ENCODE measurements at regions not wholly inside any gene's neighbourhood (a gene's known extent, or its start where the extent isn't known, plus 50 kb on each side); places are given as distances from the start of the nearest gene placed in this dataset.

DNA sequence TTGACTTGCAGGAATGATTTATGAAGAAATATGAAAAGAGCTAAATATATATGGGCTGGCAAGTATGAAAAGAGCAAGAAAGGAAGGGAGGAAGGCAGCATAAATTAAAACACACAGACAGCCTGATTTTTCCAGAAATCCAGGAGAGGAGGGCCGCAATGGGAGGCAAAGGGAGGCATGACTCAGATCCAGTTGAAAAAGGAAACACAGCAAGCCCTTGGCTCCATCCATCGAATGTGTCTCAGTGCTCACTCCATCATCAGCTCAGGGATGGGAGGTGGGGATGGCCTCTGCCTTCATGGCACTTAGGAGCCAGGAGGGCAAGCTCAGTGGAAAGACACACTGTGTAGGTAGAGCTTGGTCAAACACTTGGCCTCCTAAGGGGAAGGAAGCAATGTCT is 75.7 kb upstream of the PDZD8 start:
- H3K36me3 ChIP-seq, result no peaks in the 10 kb centered on the region
- H3K27ac ChIP-seq, result peak overlapping the region; percentile 43
- H3K27me3 ChIP-seq, result no peaks in the 10 kb centered on the region
- no peak for TF ChIP-seq POLR2AphosphoS5 (IDR thresholded peaks at IDR 0.05; ENCODE audit: insufficient read depth in 1 of 2, low read depth in 1 of 2)
- TF ChIP-seq, protein P1, sequence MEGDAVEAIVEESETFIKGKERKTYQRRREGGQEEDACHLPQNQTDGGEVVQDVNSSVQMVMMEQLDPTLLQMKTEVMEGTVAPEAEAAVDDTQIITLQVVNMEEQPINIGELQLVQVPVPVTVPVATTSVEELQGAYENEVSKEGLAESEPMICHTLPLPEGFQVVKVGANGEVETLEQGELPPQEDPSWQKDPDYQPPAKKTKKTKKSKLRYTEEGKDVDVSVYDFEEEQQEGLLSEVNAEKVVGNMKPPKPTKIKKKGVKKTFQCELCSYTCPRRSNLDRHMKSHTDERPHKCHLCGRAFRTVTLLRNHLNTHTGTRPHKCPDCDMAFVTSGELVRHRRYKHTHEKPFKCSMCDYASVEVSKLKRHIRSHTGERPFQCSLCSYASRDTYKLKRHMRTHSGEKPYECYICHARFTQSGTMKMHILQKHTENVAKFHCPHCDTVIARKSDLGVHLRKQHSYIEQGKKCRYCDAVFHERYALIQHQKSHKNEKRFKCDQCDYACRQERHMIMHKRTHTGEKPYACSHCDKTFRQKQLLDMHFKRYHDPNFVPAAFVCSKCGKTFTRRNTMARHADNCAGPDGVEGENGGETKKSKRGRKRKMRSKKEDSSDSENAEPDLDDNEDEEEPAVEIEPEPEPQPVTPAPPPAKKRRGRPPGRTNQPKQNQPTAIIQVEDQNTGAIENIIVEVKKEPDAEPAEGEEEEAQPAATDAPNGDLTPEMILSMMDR (IDR thresholded peaks at IDR 0.05), result no peak
- DNase-seq (ENCODE audit: extremely low spot score in 2 of 2), result no peak
- no peaks in the 10 kb centered on the region for H3K9me3 ChIP-seq
- intact Hi-C loops (cut with DNase I), result no loop called here
- H3K4me3 ChIP-seq, result no peak overlapping the region
- peaks cover 17% of the 10 kb centered on the region for H3K4me1 ChIP-seq

GRCh38 chr10:117449636-117450035 is 74.4 kb upstream of the PDZD8 start:
- no peak for DNase-seq (ENCODE audit: extremely low spot score in 2 of 2)
- TF ChIP-seq POLR2A (IDR thresholded peaks at IDR 0.05), result no peak
- no peak for TF ChIP-seq POLR2AphosphoS5 (IDR thresholded peaks at IDR 0.05; ENCODE audit: insufficient read depth in 1 of 2, low read depth in 1 of 2)
- TF ChIP-seq, protein P1 (IDR thresholded peaks at IDR 0.05), result no peak
- Histone ChIP-seq H3K27ac (peak overlapping the region; percentile 60), H3K36me3 (no peaks in the 10 kb centered on the region), H3K4me1 (peaks cover 9% of the 10 kb centered on the region), H3K4me3 (no peak overlapping the region), H3K27me3 (no peaks in the 10 kb centered on the region), H3K9me3 (no peaks in the 10 kb centered on the region)
- intact Hi-C loops (cut with DNase I), result loop anchor here (2.0 kb wide), 1 partner anchor 27 kb away; no protein-coding TSS in a partner anchor

- Histone ChIP-seq H3K27me3 (no peaks in the 10 kb centered on the region), H3K4me3 (no peak overlapping the region), H3K36me3 (no peaks in the 10 kb centered on the region), H3K9me3 (no peaks in the 10 kb centered on the region), H3K27ac (peak overlapping the region; percentile 60), H3K4me1 (peaks cover 9% of the 10 kb centered on the region)
- intact Hi-C loops (cut with DNase I), result loop anchor here (2.0 kb wide), 1 partner anchor 28 kb away; no protein-coding TSS in a partner anchor
- DNase-seq (ENCODE audit: extremely low spot score in 2 of 2), result no peak
- TF ChIP-seq POLR2AphosphoS5 (IDR thresholded peaks at IDR 0.05; ENCODE audit: insufficient read depth in 1 of 2, low read depth in 1 of 2) (no peak), POLR2A (IDR thresholded peaks at IDR 0.05) (no peak)
- TF ChIP-seq, protein P1 (IDR thresholded peaks at IDR 0.05), result no peak
These were observed 73.6 kb upstream of the PDZD8 start for GRCh38 chr10:117448802-117449201.

GRCh38 chr10:117445992-117446391 is 70.8 kb upstream of the PDZD8 start:
- no peak overlapping the region for H3K4me3 ChIP-seq
- no peak overlapping the region for H3K27ac ChIP-seq
- DNase-seq (ENCODE audit: extremely low spot score in 2 of 2), result no peak
- intact Hi-C loops (cut with DNase I), result no loop called here
- H3K4me1 ChIP-seq, result peaks cover 29% of the 10 kb centered on the region
- TF ChIP-seq, protein P1 (IDR thresholded peaks at IDR 0.05), result no peak
- TF ChIP-seq POLR2A (IDR thresholded peaks at IDR 0.05), result no peak
- no peak for TF ChIP-seq POLR2AphosphoS5 (IDR thresholded peaks at IDR 0.05; ENCODE audit: insufficient read depth in 1 of 2, low read depth in 1 of 2)
- no peaks in the 10 kb centered on the region for H3K9me3 ChIP-seq
- no peaks in the 10 kb centered on the region for H3K36me3 ChIP-seq
- H3K27me3 ChIP-seq, result no peaks in the 10 kb centered on the region

- no peak for DNase-seq (ENCODE audit: extremely low spot score in 2 of 2)
- H3K4me1 ChIP-seq, result peaks cover 34% of the 10 kb centered on the region
- H3K27ac ChIP-seq, result no peak overlapping the region
- no peaks in the 10 kb centered on the region for H3K36me3 ChIP-seq
- intact Hi-C loops (cut with DNase I), result no loop called here
- no peaks in the 10 kb centered on the region for H3K9me3 ChIP-seq
- no peak overlapping the region for H3K4me3 ChIP-seq
- no peaks in the 10 kb centered on the region for H3K27me3 ChIP-seq
- TF ChIP-seq, protein P1 (IDR thresholded peaks at IDR 0.05), result no peak
- TF ChIP-seq POLR2A (IDR thresholded peaks at IDR 0.05) (no peak), POLR2AphosphoS5 (IDR thresholded peaks at IDR 0.05; ENCODE audit: insufficient read depth in 1 of 2, low read depth in 1 of 2) (no peak)
These were observed 69.3 kb upstream of the PDZD8 start for GRCh38 chr10:117444497-117445040.
